ENCODE measurements at regions not wholly inside any gene's neighbourhood (a gene's known extent, or its start where the extent isn't known, plus 50 kb on each side); places are given as distances from the start of the nearest gene placed in this dataset.

DNA sequence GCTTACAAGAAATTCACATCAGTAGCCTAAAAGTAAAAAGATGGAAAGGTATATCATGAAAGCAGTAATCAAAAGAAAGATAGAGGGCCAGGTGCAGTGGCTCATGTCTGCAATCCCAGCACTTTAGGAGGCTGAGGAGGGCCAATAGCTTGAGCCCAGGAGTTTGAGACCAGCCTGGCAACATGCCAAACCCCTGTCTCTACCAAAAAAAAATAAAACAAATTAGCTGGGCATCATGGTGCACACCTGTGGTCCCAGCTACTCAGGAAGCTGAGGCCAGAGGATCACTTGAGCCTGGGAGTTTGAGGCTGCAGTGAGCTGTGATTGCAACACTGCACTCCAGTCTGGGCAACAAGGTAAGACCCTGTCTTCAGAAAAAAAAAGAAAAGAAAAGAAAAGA is 55.5 kb downstream of the GSPT2 start:
- no peaks in the 10 kb centered on the region for H3K36me3 ChIP-seq (ENCODE audit: low read depth)
- TF ChIP-seq EZH2 (IDR thresholded peaks at IDR 0.05; ENCODE audit: low read depth) (no peak), CTCF (conservative IDR thresholded peaks at IDR 0.05) (no peak)
- H2AFZ ChIP-seq: no peak overlapping the region
- no peak for DNase-seq
- intact Hi-C loops (cut with micrococcal nuclease; ENCODE audit: unreplicated experiment): no loop called here
- no TSS peak for BruUV-seq (replicated peaks)
- no peak overlapping the region for H3K4me2 ChIP-seq
- no peaks in the 10 kb centered on the region for H3K27me3 ChIP-seq (ENCODE audit: insufficient read depth, low read depth)
- no peaks in the 10 kb centered on the region for H3K9me2 ChIP-seq (ENCODE audit: insufficient read depth)
- H3K27ac ChIP-seq: no peak overlapping the region
- no peaks in the 10 kb centered on the region for H3K9me3 ChIP-seq (ENCODE audit: insufficient read depth, low read depth)
- POLR2A ChIA-PET (ENCODE audit: unreplicated experiment): no interaction called here
- H3F3A ChIP-seq (ENCODE audit: insufficient read depth, low read depth): no peaks in the 10 kb centered on the region
- no peaks in the 10 kb centered on the region for H4K20me1 ChIP-seq (ENCODE audit: insufficient read depth)
- no peaks in the 10 kb centered on the region for H3K79me2 ChIP-seq (ENCODE audit: low read depth)
- H3K4me3 ChIP-seq: no peak overlapping the region
- no peaks in the 10 kb centered on the region for H3K4me1 ChIP-seq (replicated peaks; ENCODE audit: insufficient read depth)
- CTCF ChIA-PET: no interaction called here

GRCh38 chrX:51802917-51803688 is 59.9 kb downstream of the GSPT2 start:
- Histone ChIP-seq H3K27ac (peak overlapping the region; percentile 34; the same call in 1 of the 2 replicates), H3K4me2 (peak overlapping the region; percentile 66), H2AFZ (peak overlapping the region; percentile 85), H3K4me3 (peak overlapping the region; percentile 63), H3F3A (ENCODE audit: insufficient read depth, low read depth) (no peaks in the 10 kb centered on the region), H3K79me2 (ENCODE audit: low read depth) (no peaks in the 10 kb centered on the region), H3K36me3 (ENCODE audit: low read depth) (no peaks in the 10 kb centered on the region), H3K4me1 (replicated peaks; ENCODE audit: insufficient read depth) (no peaks in the 10 kb centered on the region), H3K9me2 (ENCODE audit: insufficient read depth) (no peaks in the 10 kb centered on the region), H3K9me3 (ENCODE audit: insufficient read depth, low read depth) (no peaks in the 10 kb centered on the region), H3K27me3 (ENCODE audit: insufficient read depth, low read depth) (no peaks in the 10 kb centered on the region), H4K20me1 (ENCODE audit: insufficient read depth) (no peaks in the 10 kb centered on the region)
- no peak for TF ChIP-seq EZH2 (IDR thresholded peaks at IDR 0.05; ENCODE audit: low read depth)
- peak; percentile 29; the same call in 1 of the 2 replicates for TF ChIP-seq CTCF (conservative IDR thresholded peaks at IDR 0.05)
- intact Hi-C loops (cut with micrococcal nuclease; ENCODE audit: unreplicated experiment): no loop called here
- TSS peak; percentile 77 for BruUV-seq (replicated peaks)
- DNase-seq: peak in 1 of 2 experiments; percentile 5
- CTCF ChIA-PET: no interaction called here
- POLR2A ChIA-PET (ENCODE audit: unreplicated experiment): no interaction called here

DNA sequence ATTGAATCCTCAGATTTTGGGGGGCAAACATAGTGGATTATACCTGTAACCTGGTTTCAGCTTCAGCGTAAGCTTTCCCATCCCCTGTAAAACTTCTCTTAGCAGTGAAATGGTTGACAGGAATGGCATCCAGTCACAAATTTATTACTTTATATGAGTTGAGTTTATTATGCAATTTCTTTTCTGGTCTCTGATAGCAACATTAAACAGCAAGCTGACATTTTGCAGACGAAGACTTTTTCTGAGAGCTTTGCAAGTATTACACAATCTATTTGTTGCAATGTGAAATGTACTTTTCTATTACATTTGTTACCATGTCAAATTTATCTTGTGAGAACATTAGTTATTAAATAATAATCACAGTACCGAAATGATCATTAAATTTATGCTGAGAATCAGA is 60.6 kb downstream of the GSPT2 start:
- Histone ChIP-seq H3F3A (ENCODE audit: insufficient read depth, low read depth) (no peaks in the 10 kb centered on the region), H3K4me1 (replicated peaks; ENCODE audit: insufficient read depth) (no peaks in the 10 kb centered on the region), H3K27me3 (ENCODE audit: insufficient read depth, low read depth) (no peaks in the 10 kb centered on the region), H3K4me2 (peak overlapping the region; percentile 66), H4K20me1 (ENCODE audit: insufficient read depth) (no peaks in the 10 kb centered on the region), H3K36me3 (ENCODE audit: low read depth) (no peaks in the 10 kb centered on the region), H2AFZ (no peak overlapping the region), H3K4me3 (peak overlapping the region; percentile 63; the same call in 1 of the 2 replicates), H3K9me2 (ENCODE audit: insufficient read depth) (no peaks in the 10 kb centered on the region), H3K27ac (no peak overlapping the region), H3K79me2 (ENCODE audit: low read depth) (no peaks in the 10 kb centered on the region), H3K9me3 (ENCODE audit: insufficient read depth, low read depth) (no peaks in the 10 kb centered on the region)
- intact Hi-C loops (cut with micrococcal nuclease; ENCODE audit: unreplicated experiment): no loop called here
- DNase-seq: no peak
- ChIA-PET POLR2A (ENCODE audit: unreplicated experiment) (no interaction called here), CTCF (no interaction called here)
- no TSS peak for BruUV-seq (replicated peaks)
- no peak for TF ChIP-seq CTCF (conservative IDR thresholded peaks at IDR 0.05)
- TF ChIP-seq EZH2 (IDR thresholded peaks at IDR 0.05; ENCODE audit: low read depth): no peak

Measured in PC-9 (cell line).